GM23248 (cell line): ENCODE measurements at regions not wholly inside any gene's neighbourhood (a gene's known extent, or its start where the extent isn't known, plus 50 kb on each side); places are given as distances from the start of the nearest gene placed in this dataset.
A peak's percentile ranks its signal among the peaks of the same experiment; 100 is the strongest.

Experiments used
- DNase-seq: peaks from one replicate; pipeline ENCODE4 v3.0.0-alpha.2; 2015
- H2AFZ ChIP-seq: fragments of 200-600 bp; sonication (generic); 2 replicates; pipeline ENCODE4 v1.6.1; 2016; ENCODE audit warnings: antibody characterized with exemption
- H3F3A ChIP-seq: fragments of 200-600 bp; sonication (generic); 2 replicates; pipeline ENCODE4 v1.6.1; 2016; ENCODE audit warnings: mild to moderate bottlenecking, antibody characterized with exemption, mixed run types; ENCODE audit not compliant: insufficient read depth
- H3K27ac ChIP-seq: fragments of 200-600 bp; sonication (generic); 2 replicates; pipeline ENCODE4 v1.5.1; 2016; ENCODE audit warnings: mild to moderate bottlenecking
- H3K27me3 ChIP-seq: fragments of 200-600 bp; sonication (generic); replicated peaks from 2 replicates; pipeline ENCODE4 v1.6.1; 2016; ENCODE audit warnings: mild to moderate bottlenecking; ENCODE audit not compliant: insufficient read depth
- H3K36me3 ChIP-seq: fragments of 200-600 bp; sonication (generic); 2 replicates; pipeline ENCODE4 v1.6.1; 2016; ENCODE audit warnings: low read depth, mild to moderate bottlenecking
- H3K4me1 ChIP-seq: fragments of 200-600 bp; sonication (generic); 2 replicates; pipeline ENCODE4 v1.6.1; 2016; ENCODE audit warnings: mild to moderate bottlenecking; ENCODE audit not compliant: insufficient read depth
- H3K4me2 ChIP-seq: fragments of 200-600 bp; sonication (generic); one replicate; pipeline ENCODE4 v1.6.1; 2016; ENCODE audit warnings: mild to moderate bottlenecking; ENCODE audit not compliant: unreplicated experiment
- H3K4me3 ChIP-seq: fragments of 200-600 bp; sonication (generic); 2 replicates; pipeline ENCODE4 v1.5.1; 2016; ENCODE audit warnings: mild to moderate bottlenecking
- H3K79me2 ChIP-seq: fragments of 200-600 bp; sonication (generic); 2 replicates; pipeline ENCODE4 v1.6.1; 2016; ENCODE audit warnings: mild to moderate bottlenecking; ENCODE audit not compliant: insufficient read depth
- H3K9ac ChIP-seq: fragments of 200-600 bp; sonication (generic); 2 replicates; pipeline ENCODE4 v1.6.1; 2016; ENCODE audit warnings: mild to moderate bottlenecking
- H3K9me2 ChIP-seq: fragments of 200-600 bp; sonication (generic); 2 replicates; pipeline ENCODE4 v1.6.1; 2016; ENCODE audit warnings: mixed run types, mild to moderate bottlenecking, moderate library complexity; ENCODE audit not compliant: insufficient read depth
- H3K9me3 ChIP-seq: fragments of 200-600 bp; sonication (generic); one replicate; pipeline ENCODE4 v1.6.1; 2017; ENCODE audit warnings: low read depth
- H4K20me1 ChIP-seq: fragments of 200-600 bp; sonication (generic); 2 replicates; pipeline ENCODE4 v1.6.0; 2016; ENCODE audit not compliant: insufficient read depth
- EZH2 ChIP-seq: fragments of 200-600 bp; sonication (generic); IDR thresholded peaks from 2 replicates; pipeline ENCODE4 v1.6.1; 2018; ENCODE audit warnings: antibody characterized with exemption, mild to moderate bottlenecking; ENCODE audit not compliant: insufficient read depth, poor library complexity, severe bottlenecking
- EZH2phosphoT487 ChIP-seq: fragments of 200-600 bp; sonication (generic); IDR thresholded peaks from 2 replicates; pipeline ENCODE4 v1.6.1; 2018; ENCODE audit warnings: antibody characterized with exemption, moderate library complexity, mild to moderate bottlenecking, low read depth; ENCODE audit not compliant: insufficient read depth
- WGBS, 2 experiments: methylation state at CpG; one replicate each; pipeline ENCODE4 v1.1.6; 2015 to 2017; ENCODE audit warnings: low lambda C conversion rate in 2 of 2, low coverage in 1 of 2; ENCODE audit errors: missing lambda C conversion rate in 2 of 2; 5-methylcytosine and 5-hydroxymethylcytosine counted together
- in situ Hi-C: fragments of 300-500 bp; cut with MboI; formaldehyde crosslinking; loops from 2 replicates; pipeline ENCODE4 v1.15.0; 2020

- in situ Hi-C loops, result no loop called here
- H3K9me3 ChIP-seq, result no peaks in the 10 kb centered on the region
- H3K27me3 ChIP-seq, result no peaks in the 10 kb centered on the region
- H3K9ac ChIP-seq, result no peak overlapping the region
- no peak overlapping the region for H3K27ac ChIP-seq
- H3K9me2 ChIP-seq, result no peaks in the 10 kb centered on the region
- TF ChIP-seq EZH2phosphoT487, result no peak
- TF ChIP-seq EZH2, result no peak
- H3K4me3 ChIP-seq, result no peak overlapping the region
- H4K20me1 ChIP-seq, result no peaks in the 10 kb centered on the region
- H3K36me3 ChIP-seq, result no peaks in the 10 kb centered on the region
- peak; percentile 51 for DNase-seq
- 96 to 97% methylated on average over 2 of the region's 2 CpGs for WGBS, 2 experiments
- H3K4me1 ChIP-seq, result peaks cover 10% of the 10 kb centered on the region; the same call in 1 of the 2 replicates
- no peak overlapping the region for H2AFZ ChIP-seq
- H3K4me2 ChIP-seq, result no peak overlapping the region
- H3K79me2 ChIP-seq, result no peaks in the 10 kb centered on the region
- no peaks in the 10 kb centered on the region for H3F3A ChIP-seq
Observed at GRCh38 chr18:39660141-39660540, 2094.5 kb upstream of the CELF4 start.

GRCh38 chr18:39655341-39655740 lies 2089.7 kb upstream of the CELF4 start:
- no peak overlapping the region for H3K4me2 ChIP-seq
- peaks cover 8% of the 10 kb centered on the region; the same call in 1 of the 2 replicates for H3K4me1 ChIP-seq
- no peaks in the 10 kb centered on the region for H4K20me1 ChIP-seq
- no peak overlapping the region for H3K4me3 ChIP-seq
- DNase-seq, result no peak
- no peak for TF ChIP-seq EZH2phosphoT487
- no peak for TF ChIP-seq EZH2
- no peaks in the 10 kb centered on the region for H3K79me2 ChIP-seq
- H3K9me3 ChIP-seq, result no peaks in the 10 kb centered on the region
- H3K27ac ChIP-seq, result no peak overlapping the region
- in situ Hi-C loops, result no loop called here
- H3K9me2 ChIP-seq, result no peaks in the 10 kb centered on the region
- no peaks in the 10 kb centered on the region for H3K36me3 ChIP-seq
- no peak overlapping the region for H2AFZ ChIP-seq
- H3K27me3 ChIP-seq, result no peaks in the 10 kb centered on the region
- H3K9ac ChIP-seq, result no peak overlapping the region
- H3F3A ChIP-seq, result no peaks in the 10 kb centered on the region
- 90 to 97% methylated on average over 4 of the region's 4 CpGs for WGBS, 2 experiments

GRCh38 chr18:39653221-39653620 lies 2087.6 kb upstream of the CELF4 start:
- Histone ChIP-seq H3F3A (peaks cover 5% of the 10 kb centered on the region; the same call in 1 of the 2 replicates), H2AFZ (no peak overlapping the region), H4K20me1 (no peaks in the 10 kb centered on the region), H3K36me3 (no peaks in the 10 kb centered on the region), H3K9ac (no peak overlapping the region), H3K27me3 (no peaks in the 10 kb centered on the region), H3K27ac (no peak overlapping the region), H3K4me3 (no peak overlapping the region), H3K4me2 (no peak overlapping the region), H3K9me2 (no peaks in the 10 kb centered on the region), H3K9me3 (no peaks in the 10 kb centered on the region), H3K79me2 (no peaks in the 10 kb centered on the region), H3K4me1 (peaks cover 2% of the 10 kb centered on the region; the same call in 1 of the 2 replicates)
- 94 to 96% methylated on average over 2 of the region's 2 CpGs for WGBS, 2 experiments
- no peak for DNase-seq
- TF ChIP-seq EZH2 (no peak), EZH2phosphoT487 (no peak)
- in situ Hi-C loops, result no loop called here

- Histone ChIP-seq H3K27ac (0 out of 2 replicates have a peak overlapping the region, but pooled peaks have one; percentile 17), H3K4me1 (peaks cover 5% of the 10 kb centered on the region; the same call in 1 of the 2 replicates), H3K79me2 (no peaks in the 10 kb centered on the region), H3K9ac (no peak overlapping the region), H3K4me3 (0 out of 2 replicates have a peak overlapping the region, but pooled peaks have one; percentile 33), H2AFZ (peak overlapping the region; percentile 59), H3K4me2 (no peak overlapping the region), H3K27me3 (no peaks in the 10 kb centered on the region), H3F3A (peaks cover 14% of the 10 kb centered on the region), H3K36me3 (no peaks in the 10 kb centered on the region), H3K9me2 (no peaks in the 10 kb centered on the region), H3K9me3 (no peaks in the 10 kb centered on the region), H4K20me1 (no peaks in the 10 kb centered on the region)
- no peak for TF ChIP-seq EZH2phosphoT487
- no peak for TF ChIP-seq EZH2
- in situ Hi-C loops, result no loop called here
- 90 to 100% methylated on average over 1 of the region's 1 CpG for WGBS, 2 experiments
- DNase-seq, result no peak
Observed at GRCh38 chr18:39648616-39649015, 2083.0 kb upstream of the CELF4 start.
